ENCODE measurements at regions not wholly inside any gene's neighbourhood (a gene's known extent, or its start where the extent isn't known, plus 50 kb on each side); places are given as distances from the start of the nearest gene placed in this dataset.

DNA sequence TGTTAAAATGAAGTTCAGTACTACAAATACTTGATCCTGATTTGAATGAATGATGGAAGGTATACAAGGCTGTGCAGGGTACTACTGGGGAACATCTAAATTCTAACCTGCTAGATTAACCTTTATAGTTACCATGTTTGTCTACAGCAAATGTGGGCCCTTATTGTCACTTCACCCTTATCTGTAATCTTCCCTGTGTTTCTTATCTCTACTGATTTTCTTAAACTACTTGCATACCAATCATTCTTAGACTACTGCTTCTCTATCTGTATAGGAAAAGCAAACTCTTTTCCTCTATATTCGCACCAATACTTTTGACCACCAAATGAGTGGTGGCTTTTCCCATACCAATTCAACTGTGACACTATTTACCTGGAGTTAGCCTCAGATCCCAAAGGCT lies 210.7 kb downstream of the HINT1 start:
- TF ChIP-seq, protein P1, sequence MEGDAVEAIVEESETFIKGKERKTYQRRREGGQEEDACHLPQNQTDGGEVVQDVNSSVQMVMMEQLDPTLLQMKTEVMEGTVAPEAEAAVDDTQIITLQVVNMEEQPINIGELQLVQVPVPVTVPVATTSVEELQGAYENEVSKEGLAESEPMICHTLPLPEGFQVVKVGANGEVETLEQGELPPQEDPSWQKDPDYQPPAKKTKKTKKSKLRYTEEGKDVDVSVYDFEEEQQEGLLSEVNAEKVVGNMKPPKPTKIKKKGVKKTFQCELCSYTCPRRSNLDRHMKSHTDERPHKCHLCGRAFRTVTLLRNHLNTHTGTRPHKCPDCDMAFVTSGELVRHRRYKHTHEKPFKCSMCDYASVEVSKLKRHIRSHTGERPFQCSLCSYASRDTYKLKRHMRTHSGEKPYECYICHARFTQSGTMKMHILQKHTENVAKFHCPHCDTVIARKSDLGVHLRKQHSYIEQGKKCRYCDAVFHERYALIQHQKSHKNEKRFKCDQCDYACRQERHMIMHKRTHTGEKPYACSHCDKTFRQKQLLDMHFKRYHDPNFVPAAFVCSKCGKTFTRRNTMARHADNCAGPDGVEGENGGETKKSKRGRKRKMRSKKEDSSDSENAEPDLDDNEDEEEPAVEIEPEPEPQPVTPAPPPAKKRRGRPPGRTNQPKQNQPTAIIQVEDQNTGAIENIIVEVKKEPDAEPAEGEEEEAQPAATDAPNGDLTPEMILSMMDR (IDR thresholded peaks at IDR 0.05): no peak
- DNase-seq: no peak
- Histone ChIP-seq H3K36me3 (no peaks in the 10 kb centered on the region), H3K27me3 (no peaks in the 10 kb centered on the region), H3K9ac (ENCODE audit: low read depth in 2 of 2, low read length in 2 of 2) (no peak overlapping the region), H3K9me3 (no peaks in the 10 kb centered on the region), H3K4me1 (no peaks in the 10 kb centered on the region), H3K4me3 (no peak overlapping the region), H3K27ac (no peak overlapping the region)
- intact Hi-C loops (cut with DNase I): no loop called here

DNA sequence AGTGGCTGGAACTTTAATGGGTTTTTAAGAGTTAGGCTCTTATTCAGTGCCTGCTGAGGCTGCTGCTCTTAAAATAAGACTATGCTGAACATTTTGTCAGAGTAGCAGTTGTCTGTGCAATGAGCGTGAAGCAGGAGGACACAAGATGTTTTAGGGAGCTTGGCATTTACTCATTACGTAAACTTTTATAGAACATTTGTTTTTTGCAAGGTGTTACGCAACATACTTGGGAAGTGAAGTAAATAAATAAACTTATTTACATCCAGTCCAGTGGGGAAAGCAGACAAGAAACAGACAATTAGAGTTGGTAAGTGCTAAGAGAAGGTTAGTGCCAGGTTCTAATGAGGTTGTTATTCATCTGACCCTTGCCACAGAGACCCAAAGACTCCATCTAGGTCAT lies 226.0 kb downstream of the HINT1 start:
- Histone ChIP-seq H3K9ac (ENCODE audit: low read depth in 2 of 2, low read length in 2 of 2) (no peak overlapping the region), H3K4me1 (no peaks in the 10 kb centered on the region), H3K36me3 (no peaks in the 10 kb centered on the region), H3K4me3 (no peak overlapping the region), H3K27ac (no peak overlapping the region), H3K27me3 (no peaks in the 10 kb centered on the region), H3K9me3 (no peaks in the 10 kb centered on the region)
- TF ChIP-seq, protein P1 (IDR thresholded peaks at IDR 0.05): no peak
- intact Hi-C loops (cut with DNase I): no loop called here
- DNase-seq: no peak

DNA sequence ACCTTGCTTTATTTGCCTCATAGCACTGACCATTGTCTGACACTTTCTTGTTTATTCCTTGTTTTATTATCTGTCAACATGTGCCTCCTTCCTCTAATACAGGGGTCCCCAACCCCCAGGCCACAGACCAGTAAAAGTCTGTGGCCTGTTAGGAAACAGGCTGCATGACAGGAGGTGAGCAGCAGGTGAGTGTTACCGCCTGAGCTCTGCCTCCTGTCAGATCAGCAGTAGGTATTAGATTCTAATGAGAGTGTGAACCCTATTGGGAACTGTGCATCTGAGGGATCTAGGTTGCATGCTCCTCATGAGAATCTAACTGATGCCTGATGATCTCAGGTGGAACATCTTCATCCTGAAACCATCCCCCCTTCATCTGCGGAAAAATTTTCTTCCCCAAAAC lies 228.0 kb downstream of the HINT1 start:
- Histone ChIP-seq H3K27ac (no peak overlapping the region), H3K9ac (ENCODE audit: low read depth in 2 of 2, low read length in 2 of 2) (no peak overlapping the region), H3K4me3 (no peak overlapping the region), H3K36me3 (no peaks in the 10 kb centered on the region), H3K4me1 (no peaks in the 10 kb centered on the region), H3K27me3 (no peaks in the 10 kb centered on the region), H3K9me3 (no peaks in the 10 kb centered on the region)
- DNase-seq: no peak
- TF ChIP-seq, protein P1 (IDR thresholded peaks at IDR 0.05): no peak
- intact Hi-C loops (cut with DNase I): no loop called here

DNA sequence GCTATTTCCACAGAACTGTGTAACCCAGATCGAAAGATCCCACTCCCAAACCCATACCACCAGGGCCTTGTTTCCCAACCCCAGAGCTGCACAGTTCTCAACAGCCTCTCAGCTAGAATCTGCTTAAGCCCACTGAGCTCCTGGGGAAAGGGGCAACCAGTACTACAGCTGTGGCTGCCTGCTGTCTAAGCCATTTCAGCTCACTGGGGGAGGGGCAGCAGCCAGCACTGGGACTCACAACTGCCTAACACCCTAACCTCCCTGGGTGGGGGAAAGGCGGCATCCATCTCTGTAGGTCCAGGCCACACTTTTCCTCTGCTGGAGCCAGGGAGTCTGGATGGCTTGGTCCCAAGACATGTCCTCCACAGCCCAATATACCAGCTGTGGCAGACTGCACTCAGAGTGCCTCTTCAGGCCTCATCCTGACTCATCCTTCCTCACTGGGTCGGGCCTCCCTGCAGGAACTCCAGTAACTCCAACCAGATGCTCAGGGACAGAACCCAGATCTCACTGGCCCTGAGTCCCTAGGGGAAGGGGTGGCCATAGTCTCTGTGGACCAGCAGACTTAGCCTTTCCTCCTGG lies 241.4 kb downstream of the HINT1 start:
- Histone ChIP-seq H3K36me3 (no peaks in the 10 kb centered on the region), H3K27me3 (no peaks in the 10 kb centered on the region), H3K27ac (no peak overlapping the region), H3K4me1 (no peaks in the 10 kb centered on the region), H3K4me3 (no peak overlapping the region), H3K9me3 (no peaks in the 10 kb centered on the region), H3K9ac (ENCODE audit: low read depth in 2 of 2, low read length in 2 of 2) (no peak overlapping the region)
- TF ChIP-seq, protein P1 (IDR thresholded peaks at IDR 0.05): no peak
- intact Hi-C loops (cut with DNase I): no loop called here
- no peak for DNase-seq

DNA sequence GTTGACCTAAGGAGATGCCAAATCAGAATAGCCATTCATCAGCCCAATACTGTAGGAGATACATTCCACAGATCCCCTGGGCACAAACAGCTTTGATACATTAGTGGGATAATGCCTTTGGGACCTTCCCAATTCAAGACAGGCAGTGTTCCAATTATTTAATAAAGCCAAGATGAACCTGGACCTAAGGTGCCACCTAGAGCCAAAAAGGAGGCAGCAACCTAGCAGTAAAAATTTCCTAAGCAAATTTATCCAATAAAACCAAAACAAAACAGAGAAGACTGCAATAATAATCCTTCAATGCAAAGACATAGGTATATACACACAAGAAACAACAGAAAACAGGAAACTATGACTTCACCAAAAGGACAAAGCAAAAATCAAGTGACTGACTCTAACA lies 253.0 kb downstream of the HINT1 start:
- intact Hi-C loops (cut with DNase I): loop anchor here (5.0 kb wide), 2 partner anchors 40 to 805 kb away; no protein-coding TSS in a partner anchor
- TF ChIP-seq, protein P1 (IDR thresholded peaks at IDR 0.05): peak; percentile 30
- H3K4me1 ChIP-seq: no peaks in the 10 kb centered on the region

More for the DNA sequence above, 253.0 kb downstream of the HINT1 start:
- no peak overlapping the region for H3K9ac ChIP-seq (ENCODE audit: low read depth in 2 of 2, low read length in 2 of 2)
- no peaks in the 10 kb centered on the region for H3K27me3 ChIP-seq
- no peaks in the 10 kb centered on the region for H3K9me3 ChIP-seq
- DNase-seq: no peak
- H3K4me3 ChIP-seq: no peak overlapping the region
- no peaks in the 10 kb centered on the region for H3K36me3 ChIP-seq
- no peak overlapping the region for H3K27ac ChIP-seq

Data from colonic mucosa (tissue), 4 donors.